ENCODE measurements at regions not wholly inside any gene's neighbourhood (a gene's known extent, or its start where the extent isn't known, plus 50 kb on each side); places are given as distances from the start of the nearest gene placed in this dataset.

DNA sequence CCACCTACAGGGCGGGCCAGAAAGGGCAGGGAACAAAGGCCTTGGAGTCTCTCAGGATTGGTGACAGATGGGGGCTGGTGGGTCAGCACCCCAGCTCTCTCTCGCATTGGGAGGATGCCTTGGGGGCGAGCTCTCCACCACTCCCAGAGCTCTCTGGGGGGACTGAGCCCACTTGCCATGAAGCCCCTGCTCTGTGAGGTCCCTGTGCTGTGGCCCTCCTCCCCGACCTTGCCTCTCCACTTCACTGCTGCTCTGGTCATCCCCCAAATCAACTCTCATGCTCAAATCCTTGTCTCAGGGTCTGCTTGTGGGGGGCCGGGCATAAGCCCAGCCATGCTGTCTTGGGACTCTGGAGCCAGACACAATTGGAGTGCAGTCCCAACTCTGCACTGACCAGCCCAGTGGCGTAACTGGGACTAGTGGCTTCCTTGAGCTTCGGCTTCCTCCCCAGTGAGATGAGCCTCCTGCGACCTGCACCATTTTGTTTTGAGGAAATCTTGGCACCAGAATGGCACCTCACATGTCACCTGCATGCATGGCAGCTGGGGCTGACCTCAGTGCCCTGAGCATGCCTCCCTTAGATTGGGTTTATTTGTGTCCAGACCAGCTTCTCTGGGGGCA is 184.5 kb downstream of the IRF8 start:
- no peaks in the 10 kb centered on the region for H3K36me3 ChIP-seq (ENCODE audit: control insufficient read depth, insufficient read depth, low read length)
- H3K27ac ChIP-seq (ENCODE audit: low read length), result no peak overlapping the region
- H3K4me1 ChIP-seq (ENCODE audit: control insufficient read depth, insufficient read depth, low read length), result no peaks in the 10 kb centered on the region; the same call in 1 of the 2 replicates
- no peak overlapping the region for H3K4me3 ChIP-seq (ENCODE audit: low read length)
- no peaks in the 10 kb centered on the region for H3K9me3 ChIP-seq (ENCODE audit: control insufficient read depth, insufficient read depth, low read length)
- no peaks in the 10 kb centered on the region for H3K27me3 ChIP-seq (ENCODE audit: control insufficient read depth, insufficient read depth, low read length)
- no peak for DNase-seq (ENCODE audit: low read depth, low spot score)
- no CpG with 5 or more reads among the region's 8 CpGs for WGBS (ENCODE audit: insufficient coverage, insufficient read length)

- WGBS (ENCODE audit: insufficient coverage, insufficient read length), result no CpG with 5 or more reads among the region's 12 CpGs
- H3K27me3 ChIP-seq (ENCODE audit: control insufficient read depth, insufficient read depth, low read length), result no peaks in the 10 kb centered on the region
- H3K9me3 ChIP-seq (ENCODE audit: control insufficient read depth, insufficient read depth, low read length), result no peaks in the 10 kb centered on the region
- no peak for DNase-seq (ENCODE audit: low read depth, low spot score)
- H3K4me1 ChIP-seq (ENCODE audit: control insufficient read depth, insufficient read depth, low read length), result peaks cover 6% of the 10 kb centered on the region
- no peaks in the 10 kb centered on the region for H3K36me3 ChIP-seq (ENCODE audit: control insufficient read depth, insufficient read depth, low read length)
- H3K27ac ChIP-seq (ENCODE audit: low read length), result no peak overlapping the region
- H3K4me3 ChIP-seq (ENCODE audit: low read length), result no peak overlapping the region
Measured at GRCh38 chr16:86085161-86085611, 186.2 kb downstream of the IRF8 start.

DNA sequence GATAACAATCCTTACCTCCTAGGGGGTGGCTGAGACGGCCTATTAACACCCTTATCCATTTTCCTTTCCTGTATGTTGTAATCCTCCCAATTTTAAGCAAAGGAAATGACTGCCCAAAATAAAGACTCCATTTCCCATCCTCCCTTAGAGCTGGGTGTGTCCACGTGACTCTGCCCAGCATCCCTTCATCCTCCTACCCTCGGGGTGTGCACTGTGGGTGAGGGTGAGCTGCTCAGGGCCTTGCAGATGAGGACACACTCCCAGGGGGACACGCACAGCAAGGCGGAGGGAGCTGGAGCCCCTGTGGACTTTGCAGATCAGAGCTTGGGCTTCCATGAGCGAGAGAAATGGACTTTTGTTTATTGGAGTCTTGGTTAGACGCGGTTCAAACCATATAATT is 186.8 kb downstream of the IRF8 start:
- no CpG with 5 or more reads among the region's 8 CpGs for WGBS (ENCODE audit: insufficient coverage, insufficient read length)
- H3K4me1 ChIP-seq (ENCODE audit: control insufficient read depth, insufficient read depth, low read length), result peaks cover 6% of the 10 kb centered on the region

GRCh38 chr16:86086471-86086870 is 187.5 kb downstream of the IRF8 start:
- H3K27ac ChIP-seq (ENCODE audit: low read length), result no peak overlapping the region
- H3K4me1 ChIP-seq (ENCODE audit: control insufficient read depth, insufficient read depth, low read length), result peaks cover 6% of the 10 kb centered on the region
- WGBS (ENCODE audit: insufficient coverage, insufficient read length), result no CpG with 5 or more reads among the region's 7 CpGs
- DNase-seq (ENCODE audit: low read depth, low spot score), result no peak
- H3K4me3 ChIP-seq (ENCODE audit: low read length), result no peak overlapping the region
- no peaks in the 10 kb centered on the region for H3K27me3 ChIP-seq (ENCODE audit: control insufficient read depth, insufficient read depth, low read length)
- no peaks in the 10 kb centered on the region for H3K9me3 ChIP-seq (ENCODE audit: control insufficient read depth, insufficient read depth, low read length)
- no peaks in the 10 kb centered on the region for H3K36me3 ChIP-seq (ENCODE audit: control insufficient read depth, insufficient read depth, low read length)

More for the DNA sequence above, 186.8 kb downstream of the IRF8 start:
- Histone ChIP-seq H3K27ac (ENCODE audit: low read length) (no peak overlapping the region), H3K36me3 (ENCODE audit: control insufficient read depth, insufficient read depth, low read length) (no peaks in the 10 kb centered on the region), H3K4me3 (ENCODE audit: low read length) (no peak overlapping the region), H3K9me3 (ENCODE audit: control insufficient read depth, insufficient read depth, low read length) (no peaks in the 10 kb centered on the region), H3K27me3 (ENCODE audit: control insufficient read depth, insufficient read depth, low read length) (no peaks in the 10 kb centered on the region)
- no peak for DNase-seq (ENCODE audit: low read depth, low spot score)

- H3K4me1 ChIP-seq (ENCODE audit: control insufficient read depth, insufficient read depth, low read length), result peaks cover 6% of the 10 kb centered on the region
- no peaks in the 10 kb centered on the region for H3K9me3 ChIP-seq (ENCODE audit: control insufficient read depth, insufficient read depth, low read length)
- no peak for DNase-seq (ENCODE audit: low read depth, low spot score)
- no peaks in the 10 kb centered on the region for H3K36me3 ChIP-seq (ENCODE audit: control insufficient read depth, insufficient read depth, low read length)
- no peak overlapping the region for H3K27ac ChIP-seq (ENCODE audit: low read length)
- no peak overlapping the region for H3K4me3 ChIP-seq (ENCODE audit: low read length)
- WGBS (ENCODE audit: insufficient coverage, insufficient read length), result no CpG with 5 or more reads among the region's 37 CpGs
- H3K27me3 ChIP-seq (ENCODE audit: control insufficient read depth, insufficient read depth, low read length), result no peaks in the 10 kb centered on the region
Measured at GRCh38 chr16:86087011-86087895, 188.3 kb downstream of the IRF8 start.

GRCh38 chr16:86087896-86088230 is 188.9 kb downstream of the IRF8 start:
- H3K4me1 ChIP-seq (ENCODE audit: control insufficient read depth, insufficient read depth, low read length), result peaks cover 6% of the 10 kb centered on the region; the same call in 1 of the 2 replicates
- H3K27ac ChIP-seq (ENCODE audit: low read length), result no peak overlapping the region
- DNase-seq (ENCODE audit: low read depth, low spot score), result no peak
- no peaks in the 10 kb centered on the region for H3K9me3 ChIP-seq (ENCODE audit: control insufficient read depth, insufficient read depth, low read length)
- H3K36me3 ChIP-seq (ENCODE audit: control insufficient read depth, insufficient read depth, low read length), result no peaks in the 10 kb centered on the region
- H3K27me3 ChIP-seq (ENCODE audit: control insufficient read depth, insufficient read depth, low read length), result no peaks in the 10 kb centered on the region
- no CpG with 5 or more reads among the region's 11 CpGs for WGBS (ENCODE audit: insufficient coverage, insufficient read length)
- H3K4me3 ChIP-seq (ENCODE audit: low read length), result no peak overlapping the region

GRCh38 chr16:86088287-86088686 is 189.3 kb downstream of the IRF8 start:
- Histone ChIP-seq H3K4me1 (ENCODE audit: control insufficient read depth, insufficient read depth, low read length) (peaks cover 6% of the 10 kb centered on the region; the same call in 1 of the 2 replicates), H3K4me3 (ENCODE audit: low read length) (no peak overlapping the region), H3K27me3 (ENCODE audit: control insufficient read depth, insufficient read depth, low read length) (no peaks in the 10 kb centered on the region), H3K27ac (ENCODE audit: low read length) (no peak overlapping the region), H3K9me3 (ENCODE audit: control insufficient read depth, insufficient read depth, low read length) (no peaks in the 10 kb centered on the region), H3K36me3 (ENCODE audit: control insufficient read depth, insufficient read depth, low read length) (no peaks in the 10 kb centered on the region)
- WGBS (ENCODE audit: insufficient coverage, insufficient read length), result no CpG with 5 or more reads among the region's 5 CpGs
- DNase-seq (ENCODE audit: low read depth, low spot score), result no peak

GRCh38 chr16:86088816-86089215 is 189.9 kb downstream of the IRF8 start:
- H3K27me3 ChIP-seq (ENCODE audit: control insufficient read depth, insufficient read depth, low read length), result no peaks in the 10 kb centered on the region
- H3K4me3 ChIP-seq (ENCODE audit: low read length), result no peak overlapping the region
- no peaks in the 10 kb centered on the region for H3K36me3 ChIP-seq (ENCODE audit: control insufficient read depth, insufficient read depth, low read length)
- peaks cover 6% of the 10 kb centered on the region; the same call in 1 of the 2 replicates for H3K4me1 ChIP-seq (ENCODE audit: control insufficient read depth, insufficient read depth, low read length)
- no peak overlapping the region for H3K27ac ChIP-seq (ENCODE audit: low read length)
- no peak for DNase-seq (ENCODE audit: low read depth, low spot score)
- no peaks in the 10 kb centered on the region for H3K9me3 ChIP-seq (ENCODE audit: control insufficient read depth, insufficient read depth, low read length)
- no CpG with 5 or more reads among the region's 9 CpGs for WGBS (ENCODE audit: insufficient coverage, insufficient read length)

DNA sequence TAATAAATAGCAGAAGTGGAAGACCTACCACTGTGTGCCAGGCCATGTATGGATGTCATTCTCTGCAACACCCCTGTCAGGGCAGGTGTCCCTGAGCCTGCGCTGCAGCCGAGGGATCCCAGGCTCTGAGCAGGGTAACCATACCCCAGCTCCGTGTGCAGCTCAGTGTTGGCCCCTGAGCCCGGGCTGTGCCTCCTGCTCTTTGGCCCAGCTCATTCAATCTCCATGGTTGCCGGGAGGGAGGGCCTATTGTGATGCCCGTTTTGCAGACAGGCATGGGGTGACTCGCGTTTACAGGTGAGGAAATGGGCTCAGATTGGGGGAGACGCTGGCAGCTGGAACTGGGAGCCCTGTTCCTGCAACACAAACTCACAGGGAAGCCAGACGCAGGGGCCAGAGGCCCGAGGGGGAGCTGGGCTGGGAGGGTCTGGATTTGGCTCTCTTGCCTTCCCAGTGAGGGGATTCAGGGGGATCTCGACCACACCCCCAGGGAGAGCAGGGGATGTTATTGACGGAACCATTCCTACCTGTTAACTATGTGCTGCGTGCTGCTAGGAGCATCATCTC is 190.5 kb downstream of the IRF8 start:
- no CpG with 5 or more reads among the region's 14 CpGs for WGBS (ENCODE audit: insufficient coverage, insufficient read length)
- Histone ChIP-seq H3K36me3 (ENCODE audit: control insufficient read depth, insufficient read depth, low read length) (no peaks in the 10 kb centered on the region), H3K9me3 (ENCODE audit: control insufficient read depth, insufficient read depth, low read length) (no peaks in the 10 kb centered on the region)

DNA sequence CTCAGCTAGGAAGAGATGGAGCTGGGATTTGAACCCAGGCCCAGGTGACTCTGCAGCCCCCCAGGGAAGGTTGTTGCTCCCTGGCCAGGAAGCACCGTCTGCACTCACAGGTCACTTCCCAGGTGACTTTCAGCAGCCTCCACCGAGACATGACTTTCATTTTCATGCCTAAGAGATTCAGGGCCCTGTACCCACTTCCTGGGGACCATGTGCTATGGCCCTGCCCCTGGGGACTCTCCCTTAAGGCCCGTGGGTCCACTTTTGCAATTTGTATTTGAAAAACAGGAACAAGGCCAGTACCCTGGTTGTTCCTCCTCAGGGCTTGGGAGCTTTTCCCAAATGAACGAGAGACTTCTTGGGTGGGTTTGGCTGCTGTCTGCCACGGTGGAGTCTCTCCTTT is 191.0 kb downstream of the IRF8 start:
- WGBS (ENCODE audit: insufficient coverage, insufficient read length), result no CpG with 5 or more reads among the region's 5 CpGs

More for the DNA sequence above, 190.5 kb downstream of the IRF8 start:
- no peaks in the 10 kb centered on the region for H3K27me3 ChIP-seq (ENCODE audit: control insufficient read depth, insufficient read depth, low read length)
- peaks cover 6% of the 10 kb centered on the region; the same call in 1 of the 2 replicates for H3K4me1 ChIP-seq (ENCODE audit: control insufficient read depth, insufficient read depth, low read length)
- DNase-seq (ENCODE audit: low read depth, low spot score), result no peak
- H3K4me3 ChIP-seq (ENCODE audit: low read length), result no peak overlapping the region
- no peak overlapping the region for H3K27ac ChIP-seq (ENCODE audit: low read length)

More for the DNA sequence above, 191.0 kb downstream of the IRF8 start:
- Histone ChIP-seq H3K27me3 (ENCODE audit: control insufficient read depth, insufficient read depth, low read length) (no peaks in the 10 kb centered on the region), H3K27ac (ENCODE audit: low read length) (no peak overlapping the region), H3K36me3 (ENCODE audit: control insufficient read depth, insufficient read depth, low read length) (no peaks in the 10 kb centered on the region), H3K9me3 (ENCODE audit: control insufficient read depth, insufficient read depth, low read length) (no peaks in the 10 kb centered on the region), H3K4me1 (ENCODE audit: control insufficient read depth, insufficient read depth, low read length) (peaks cover 6% of the 10 kb centered on the region; the same call in 1 of the 2 replicates), H3K4me3 (ENCODE audit: low read length) (no peak overlapping the region)
- no peak for DNase-seq (ENCODE audit: low read depth, low spot score)
